D721Med (cell line): ENCODE measurements at regions not wholly inside any gene's neighbourhood (a gene's known extent, or its start where the extent isn't known, plus 50 kb on each side); places are given as distances from the start of the nearest gene placed in this dataset.
A peak's percentile ranks its signal among the peaks of the same experiment; 100 is the strongest.

ENCODE experiments used
- DNase-seq: peaks from one replicate; pipeline ENCODE4 v3.0.0; 2011; ENCODE audit warnings: low spot score; ENCODE audit not compliant: insufficient read length
- FAIRE-seq: peaks from 2 replicates; lab custom pipeline; 2011; peaks lifted over from hg19 to GRCh38; lab: Jason Lieb, UNC
- CTCF ChIP-seq: IDR thresholded peaks from 2 replicates; pipeline ENCODE4 v1.5.1; 2012; ENCODE audit warnings: mild to moderate bottlenecking, control low read depth; ENCODE audit not compliant: insufficient read depth; ENCODE audit errors: missing control alignments

GRCh38 chr13:53856573-53857195 lies 828.1 kb downstream of the OLFM4 start:
- TF ChIP-seq CTCF: no peak
- FAIRE-seq: peak; percentile 38
- DNase-seq: no peak

- TF ChIP-seq CTCF: no peak
- no peak for FAIRE-seq
- DNase-seq: no peak
Measured at GRCh38 chr13:53863520-53863919, 834.9 kb downstream of the OLFM4 start.

GRCh38 chr13:53873558-53873957 lies 844.9 kb downstream of the OLFM4 start:
- FAIRE-seq: no peak
- DNase-seq: no peak
- no peak for TF ChIP-seq CTCF

- TF ChIP-seq CTCF: no peak
- no peak for FAIRE-seq
- DNase-seq: no peak
Measured at GRCh38 chr13:53878861-53879260, 850.2 kb downstream of the OLFM4 start.

GRCh38 chr13:53885997-53886396 lies 857.4 kb downstream of the OLFM4 start:
- FAIRE-seq: no peak
- DNase-seq: no peak
- no peak for TF ChIP-seq CTCF

- DNase-seq (no peak), FAIRE-seq (no peak)
- TF ChIP-seq CTCF: no peak
Measured at GRCh38 chr13:53890696-53891095, 862.1 kb downstream of the OLFM4 start.

- FAIRE-seq (no peak), DNase-seq (no peak)
- no peak for TF ChIP-seq CTCF
Measured at GRCh38 chr13:53901593-53901992, 873.0 kb downstream of the OLFM4 start.
